Ishikawa (cell line): ENCODE measurements at regions not wholly inside any gene's neighbourhood (a gene's known extent, or its start where the extent isn't known, plus 50 kb on each side); places are given as distances from the start of the nearest gene placed in this dataset.

Experiments used
- CEBPB ChIP-seq: IDR thresholded peaks from 2 replicates; pipeline ENCODE4 v1.6.1; 2012
- CREB1 ChIP-seq: IDR thresholded peaks from 2 replicates; pipeline ENCODE4 v1.6.1; 2012; ENCODE audit warnings: low read depth
- EGR1 ChIP-seq: IDR thresholded peaks from 2 replicates; pipeline ENCODE4 v1.6.1; 2012
- EP300 ChIP-seq: IDR thresholded peaks from 2 replicates; pipeline ENCODE4 v1.6.1; 2012; ENCODE audit warnings: borderline replicate concordance
- FOXM1 ChIP-seq: IDR thresholded peaks from 2 replicates; pipeline ENCODE4 v1.6.1; 2012; ENCODE audit warnings: low read depth, borderline replicate concordance
- MAX ChIP-seq: IDR thresholded peaks from 2 replicates; pipeline ENCODE4 v1.6.1; 2012
- NFIC ChIP-seq: IDR thresholded peaks from 2 replicates; pipeline ENCODE4 v1.6.1; 2012
- RAD21 ChIP-seq: IDR thresholded peaks from 2 replicates; pipeline ENCODE4 v1.6.1; 2012; ENCODE audit warnings: low read depth
- REST ChIP-seq: IDR thresholded peaks from 2 replicates; pipeline ENCODE4 v1.6.1; 2012; ENCODE audit warnings: low read depth, mild to moderate bottlenecking
- TAF1 ChIP-seq: IDR thresholded peaks from 2 replicates; pipeline ENCODE4 v1.6.1; 2012; ENCODE audit warnings: low read depth, mild to moderate bottlenecking
- TCF12 ChIP-seq: IDR thresholded peaks from 2 replicates; pipeline ENCODE4 v1.6.1; 2012; ENCODE audit warnings: low read depth
- TEAD4 ChIP-seq: IDR thresholded peaks from 2 replicates; pipeline ENCODE4 v1.6.1; 2012
- USF1 ChIP-seq: IDR thresholded peaks from 2 replicates; pipeline ENCODE4 v1.6.1; 2012
- YY1 ChIP-seq: IDR thresholded peaks from 2 replicates; pipeline ENCODE4 v1.6.1; 2012; ENCODE audit warnings: low read depth
- ZBTB7A ChIP-seq: IDR thresholded peaks from 2 replicates; pipeline ENCODE4 v1.6.1; 2012; ENCODE audit warnings: low read depth

GRCh38 chr5:167442922-167443321 is 848.5 kb upstream of the WWC1 start:
- TF ChIP-seq CEBPB = no peak
- TF ChIP-seq TEAD4 = no peak

- no peak for TF ChIP-seq TEAD4
- TF ChIP-seq CEBPB = no peak
- no peak for TF ChIP-seq EGR1
- no peak for TF ChIP-seq EP300
- no peak for TF ChIP-seq NFIC
- no peak for TF ChIP-seq TCF12
- no peak for TF ChIP-seq ZBTB7A
- TF ChIP-seq FOXM1 = no peak
- no peak for TF ChIP-seq CREB1
- TF ChIP-seq MAX = no peak
- TF ChIP-seq USF1 = no peak
- TF ChIP-seq YY1 = no peak
- no peak for TF ChIP-seq RAD21
These were observed 843.7 kb upstream of the WWC1 start for GRCh38 chr5:167447466-167448375.

- TF ChIP-seq ZBTB7A = no peak
- TF ChIP-seq USF1 = no peak
- TF ChIP-seq EGR1 = no peak
- no peak for TF ChIP-seq RAD21
- no peak for TF ChIP-seq YY1
- no peak for TF ChIP-seq EP300
- TF ChIP-seq TEAD4 = no peak
- no peak for TF ChIP-seq NFIC
- TF ChIP-seq CEBPB = no peak
- no peak for TF ChIP-seq REST
- no peak for TF ChIP-seq FOXM1
These were observed 843.1 kb upstream of the WWC1 start for GRCh38 chr5:167448376-167448775.

GRCh38 chr5:167451076-167451475 is 840.4 kb upstream of the WWC1 start:
- no peak for TF ChIP-seq NFIC
- TF ChIP-seq MAX = no peak
- TF ChIP-seq TEAD4 = no peak
- no peak for TF ChIP-seq TAF1
- TF ChIP-seq REST = no peak
- TF ChIP-seq USF1 = no peak
- TF ChIP-seq YY1 = no peak

GRCh38 chr5:167452136-167452535 is 839.3 kb upstream of the WWC1 start:
- TF ChIP-seq EP300 (no peak), REST (no peak), CEBPB (no peak), EGR1 (no peak), TCF12 (no peak), MAX (no peak), NFIC (no peak), ZBTB7A (no peak), TEAD4 (no peak), TAF1 (no peak), FOXM1 (no peak), RAD21 (no peak), YY1 (no peak), USF1 (no peak)
